PC-3 (cell line): ENCODE measurements at regions not wholly inside any gene's neighbourhood (a gene's known extent, or its start where the extent isn't known, plus 50 kb on each side); places are given as distances from the start of the nearest gene placed in this dataset.

Experiments used
- ATAC-seq: fragments of 200-7000 bp; cut with Tn5 transposase; 2 replicates; pipeline ENCODE4 v1.9.1; 2020; ENCODE audit warnings: mild to moderate bottlenecking, moderate library complexity
- BruUV-seq: library from RNA; stranded (reverse); fragments of 400-500 nt; replicated peaks from 2 replicates; lab custom pipeline; 2021; lab: Mats Ljungman, UMichigan
- CTCF ChIA-PET: fragments of 300-600 bp; sonication (Branson Sonifier 250); formaldehyde crosslinking; loops from one replicate; lab custom pipeline; 2022; ENCODE audit warnings: antibody characterized with exemption; lab: Charles Lee
- POLR2A ChIA-PET: fragments of 300-600 bp; sonication (Branson Sonifier 250); formaldehyde crosslinking; loops from one replicate; lab custom pipeline; 2022; ENCODE audit warnings: antibody characterized with exemption; ENCODE audit not compliant: unreplicated experiment; lab: Charles Lee
- DNase-seq: peaks from one replicate; pipeline ENCODE4 v3.0.0-alpha.2; 2015
- H2AFZ ChIP-seq: fragments of 300-600 bp; sonication (generic); 2 replicates; pipeline ENCODE4 v1.6.0; 2016; ENCODE audit warnings: antibody characterized with exemption, low read length
- H3F3A ChIP-seq: fragments of 300-600 bp; sonication (generic); one replicate; pipeline ENCODE4 v1.6.0; 2017; ENCODE audit warnings: antibody characterized with exemption, low read length, control low read depth, mild to moderate bottlenecking; ENCODE audit not compliant: unreplicated experiment
- H3K27ac ChIP-seq: fragments of 300-600 bp; sonication (generic); 2 replicates; pipeline ENCODE4 v1.5.1; 2016; ENCODE audit warnings: mild to moderate bottlenecking, low read length
- H3K27me3 ChIP-seq: fragments of 300-600 bp; sonication (generic); 2 replicates; pipeline ENCODE4 v1.6.1; 2016; ENCODE audit warnings: low read length, mixed read lengths
- H3K36me3 ChIP-seq: fragments of 300-600 bp; sonication (generic); 2 replicates; pipeline ENCODE4 v1.6.1; 2016; ENCODE audit warnings: low read depth, mixed run types, low read length, mixed read lengths
- H3K4me1 ChIP-seq: fragments of 300-600 bp; sonication (generic); 2 replicates; pipeline ENCODE4 v1.5.1; 2016; ENCODE audit warnings: low read length; ENCODE audit not compliant: insufficient read depth
- H3K4me2 ChIP-seq: fragments of 300-600 bp; sonication (generic); 2 replicates; pipeline ENCODE4 v1.6.0; 2016; ENCODE audit warnings: low read length
- H3K4me3 ChIP-seq: fragments of 300-600 bp; sonication (generic); 2 replicates; pipeline ENCODE4 v1.5.1; 2016; ENCODE audit warnings: mild to moderate bottlenecking, low read length, mixed read lengths
- H3K79me2 ChIP-seq: fragments of 300-600 bp; sonication (generic); 2 replicates; pipeline ENCODE4 v1.6.1; 2017; ENCODE audit warnings: low read length, mixed read lengths
- H3K9ac ChIP-seq: fragments of 300-600 bp; sonication (generic); 2 replicates; pipeline ENCODE4 v1.6.0; 2016; ENCODE audit warnings: mild to moderate bottlenecking, low read length
- H3K9me2 ChIP-seq: fragments of 300-600 bp; sonication (generic); replicated peaks from 2 replicates; pipeline ENCODE4 v1.6.1; 2016; ENCODE audit warnings: mixed run types, low read length, mixed read lengths
- H3K9me3 ChIP-seq: fragments of 300-600 bp; sonication (generic); 2 replicates; pipeline ENCODE4 v1.6.1; 2016; ENCODE audit warnings: low read length, mixed read lengths
- H4K20me1 ChIP-seq: fragments of 300-600 bp; sonication (generic); 2 replicates; pipeline ENCODE4 v1.6.1; 2016; ENCODE audit warnings: low read length, mixed read lengths
- CTCF ChIP-seq: fragments of 300-600 bp; sonication (generic); conservative IDR thresholded peaks from 2 replicates; pipeline ENCODE4 v1.5.1; 2017; ENCODE audit warnings: antibody characterized with exemption, low read depth, mild to moderate bottlenecking, low read length
- EZH2phosphoT487 ChIP-seq: fragments of 300-600 bp; sonication (generic); IDR thresholded peaks from 2 replicates; pipeline ENCODE4 v1.6.1; 2018; ENCODE audit warnings: mild to moderate bottlenecking, antibody characterized with exemption, low read length, borderline replicate concordance
- intact Hi-C: fragments of 100-400 bp; cut with micrococcal nuclease; formaldehyde crosslinking; loops from 2 replicates; pipeline ENCODE4 v1.9.0; 2023

GRCh38 chr6:14280006-14280510 is 162.5 kb downstream of the CD83 start:
- H3K27ac ChIP-seq = no peak overlapping the region
- H3K9ac ChIP-seq = no peak overlapping the region
- H3F3A ChIP-seq = no peaks in the 10 kb centered on the region
- ChIA-PET CTCF (no interaction called here), POLR2A (no interaction called here)
- no peaks in the 10 kb centered on the region for H3K79me2 ChIP-seq
- intact Hi-C loops = no loop called here
- H3K4me2 ChIP-seq = no peak overlapping the region
- H3K36me3 ChIP-seq = no peaks in the 10 kb centered on the region
- H3K4me1 ChIP-seq = peaks cover 23% of the 10 kb centered on the region
- H3K9me2 ChIP-seq = no peaks in the 10 kb centered on the region
- H3K27me3 ChIP-seq = no peaks in the 10 kb centered on the region
- DNase-seq (no peak), ATAC-seq (no peak)
- no peak overlapping the region for H2AFZ ChIP-seq
- BruUV-seq = no TSS peak
- TF ChIP-seq CTCF = no peak
- no peaks in the 10 kb centered on the region for H4K20me1 ChIP-seq
- no peaks in the 10 kb centered on the region for H3K9me3 ChIP-seq
- no peak overlapping the region for H3K4me3 ChIP-seq

GRCh38 chr6:14280766-14281293 is 163.3 kb downstream of the CD83 start:
- H3K79me2 ChIP-seq = no peaks in the 10 kb centered on the region
- no peak; the same call in 1 of the 2 replicates for ATAC-seq
- intact Hi-C loops = no loop called here

More at GRCh38 chr6:14280766-14281293, 163.3 kb downstream of the CD83 start:
- BruUV-seq = no TSS peak
- no peak overlapping the region for H3K4me3 ChIP-seq
- no peaks in the 10 kb centered on the region for H3K36me3 ChIP-seq
- no peaks in the 10 kb centered on the region for H3K9me3 ChIP-seq
- ChIA-PET CTCF (no interaction called here), POLR2A (no interaction called here)
- H3K4me1 ChIP-seq = peaks cover 22% of the 10 kb centered on the region
- no peak overlapping the region for H3K27ac ChIP-seq
- H3K27me3 ChIP-seq = no peaks in the 10 kb centered on the region
- H2AFZ ChIP-seq = no peak overlapping the region
- no peaks in the 10 kb centered on the region for H4K20me1 ChIP-seq
- H3K9me2 ChIP-seq = no peaks in the 10 kb centered on the region
- DNase-seq = no peak
- TF ChIP-seq EZH2phosphoT487 = no peak
- peak; percentile 55 for TF ChIP-seq CTCF
- H3F3A ChIP-seq = no peaks in the 10 kb centered on the region
- no peak overlapping the region for H3K4me2 ChIP-seq
- H3K9ac ChIP-seq = no peak overlapping the region
